ENCODE measurements at regions not wholly inside any gene's neighbourhood (a gene's known extent, or its start where the extent isn't known, plus 50 kb on each side); places are given as distances from the start of the nearest gene placed in this dataset.
"Not testable (repeated sequence)": the region's sequence is repeated elsewhere in the genome, so short reads cannot be mapped to it uniquely, and the experiment has no call there.

DNA sequence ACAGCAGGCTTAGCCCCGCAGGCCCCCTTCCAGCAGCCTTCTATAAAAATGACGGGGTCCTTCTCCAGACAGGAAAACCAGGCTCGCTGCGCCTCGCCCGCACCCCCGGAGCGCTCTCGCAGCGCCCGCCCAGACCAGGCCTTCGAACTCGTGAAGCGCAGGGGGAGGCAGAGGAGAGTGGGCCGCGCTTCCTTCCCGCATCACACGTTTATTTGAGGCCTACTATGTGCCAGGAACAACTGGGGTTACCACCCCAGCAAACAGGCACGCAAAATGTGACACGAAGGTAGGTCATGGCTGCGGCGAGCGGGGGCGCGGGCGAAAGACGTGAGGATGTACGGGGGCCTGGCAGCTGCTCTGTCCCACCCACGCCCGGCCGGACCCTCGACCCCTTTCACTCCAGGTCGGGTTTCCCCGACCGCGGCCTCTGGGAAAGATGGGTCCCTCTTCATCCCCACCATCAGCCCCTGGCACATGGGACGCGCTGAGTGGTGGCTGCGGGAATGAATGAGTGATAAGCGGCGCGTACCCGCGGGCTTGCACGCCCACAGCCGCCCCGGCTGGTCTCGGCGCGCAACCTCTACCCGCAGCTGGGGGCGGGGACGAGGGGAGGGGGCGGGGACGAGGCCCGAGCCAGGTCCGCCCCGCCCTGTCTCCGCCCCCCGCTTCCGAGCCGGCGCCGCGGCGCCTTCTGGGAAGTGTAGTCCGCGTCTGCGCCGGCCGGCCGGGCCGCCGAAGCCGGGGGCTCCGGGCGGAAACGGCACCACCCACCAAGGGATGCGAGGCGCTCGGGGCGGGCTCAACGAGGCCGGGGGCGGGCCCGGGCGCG lies 59.1 kb downstream of the ZNF467 start:
- DNase-seq, result peak; percentile 90

DNA sequence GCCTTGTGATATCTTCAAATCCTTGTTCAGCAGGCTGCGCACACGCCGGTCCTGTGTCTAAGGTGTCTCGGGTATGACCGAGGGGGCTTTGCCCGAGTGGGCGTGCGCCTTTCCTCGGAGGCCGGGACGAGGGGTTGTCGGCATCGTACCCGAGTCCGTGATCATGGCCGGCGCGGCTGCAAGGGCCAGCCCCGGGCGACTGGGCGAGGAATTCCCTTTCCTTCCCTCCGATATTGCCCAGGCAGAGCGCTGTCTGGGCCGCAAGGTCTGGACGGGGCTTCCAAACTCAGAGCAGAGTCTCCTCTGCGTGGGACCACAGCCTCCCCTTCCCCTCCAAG lies 59.7 kb downstream of the ZNF467 start:
- no peak for DNase-seq

DNA sequence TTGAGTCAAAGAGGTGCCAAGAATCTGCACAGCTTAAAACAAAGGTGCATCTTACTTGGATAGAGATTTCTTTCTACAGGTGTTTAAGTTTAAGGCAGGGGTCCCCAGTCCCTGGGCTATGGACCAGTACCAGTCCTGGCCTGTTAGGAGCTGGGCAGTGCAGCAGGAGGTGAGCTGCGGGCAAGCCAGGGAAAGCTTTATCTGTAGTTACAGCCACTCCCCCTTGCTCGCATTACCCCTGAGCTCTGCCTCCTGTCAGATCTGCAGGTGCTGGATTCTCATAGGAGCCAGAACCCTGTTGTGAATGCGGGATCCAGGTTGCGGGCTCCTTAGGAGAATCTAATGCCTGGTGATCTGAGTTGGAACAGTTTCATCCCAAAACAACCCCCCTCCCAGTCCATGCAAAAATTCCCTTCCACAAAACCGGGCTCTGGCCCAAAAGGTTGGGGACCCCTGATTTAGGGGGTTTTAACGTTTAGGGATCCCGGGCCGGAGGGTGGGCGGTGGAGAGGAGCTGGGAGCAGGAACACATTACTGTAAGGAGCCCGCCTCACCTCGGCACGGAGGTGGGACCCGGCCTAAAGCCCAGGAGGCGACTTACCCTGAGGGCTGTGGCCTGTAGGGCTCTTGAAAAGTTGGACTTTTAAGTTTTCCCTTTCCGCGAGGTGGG lies 60.2 kb downstream of the ZNF467 start:
- no peak for DNase-seq

DNA sequence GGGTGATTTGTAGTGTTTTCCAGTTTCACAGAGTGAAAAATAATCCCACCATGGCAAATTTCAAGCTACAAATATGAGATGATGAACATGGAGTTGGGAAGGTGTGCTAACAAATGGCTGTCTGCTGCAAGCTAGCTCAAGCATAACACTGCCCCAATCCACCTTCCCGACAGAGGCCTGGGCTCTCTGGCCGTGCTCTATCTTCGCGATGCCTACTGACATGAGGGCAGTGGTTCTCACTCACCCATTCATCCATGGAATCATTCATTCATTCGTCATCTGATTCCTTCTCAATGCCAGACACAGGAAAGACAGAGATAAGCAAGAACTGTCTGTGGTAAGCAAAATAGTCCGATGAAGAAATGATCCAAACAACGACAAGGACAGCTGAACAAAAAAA lies 65.4 kb downstream of the ZNF467 start:
- no peak for DNase-seq

DNA sequence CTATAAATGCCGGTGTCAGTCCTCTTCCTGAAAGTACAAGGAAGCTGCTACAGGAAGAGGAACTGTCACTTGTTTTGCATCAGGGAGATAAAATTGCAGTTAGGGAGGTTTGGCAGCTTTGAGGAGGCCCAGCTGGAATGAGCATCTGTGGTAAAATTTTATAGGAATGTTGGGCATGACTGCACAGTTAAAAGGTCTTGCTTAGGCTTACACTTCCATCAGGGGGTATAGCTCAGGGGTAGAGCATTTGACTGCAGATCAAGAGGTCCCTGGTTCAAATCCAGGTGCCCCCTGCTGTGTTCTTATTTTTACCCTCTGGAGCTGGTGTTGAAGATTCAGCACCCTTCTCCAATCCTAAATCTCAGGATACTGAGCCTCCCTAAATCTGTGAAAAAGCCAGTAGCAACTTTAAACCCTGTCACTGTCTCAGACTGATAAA lies 65.9 kb downstream of the ZNF467 start:
- no peak for DNase-seq

DNA sequence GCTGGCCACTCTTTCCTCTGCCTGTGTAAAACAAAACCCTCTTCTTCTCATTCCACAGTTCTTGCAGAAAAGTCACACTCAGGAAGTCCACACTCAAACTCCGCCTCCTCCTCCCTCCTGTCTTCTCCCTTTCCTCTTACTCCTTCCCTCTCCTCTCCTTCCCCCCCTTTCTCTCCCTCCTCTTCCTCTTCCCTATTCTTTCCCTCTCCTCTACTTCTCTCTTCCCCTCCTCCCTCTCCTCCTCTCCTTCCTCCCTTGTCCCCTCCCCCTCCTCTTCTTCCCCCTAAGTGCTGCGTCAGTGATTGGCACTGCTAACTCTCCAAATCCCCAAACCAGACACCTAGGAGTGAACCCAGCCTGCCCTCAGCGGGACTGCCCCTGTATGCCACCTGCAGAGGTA lies 67.0 kb downstream of the ZNF467 start:
- no peak for DNase-seq

DNA sequence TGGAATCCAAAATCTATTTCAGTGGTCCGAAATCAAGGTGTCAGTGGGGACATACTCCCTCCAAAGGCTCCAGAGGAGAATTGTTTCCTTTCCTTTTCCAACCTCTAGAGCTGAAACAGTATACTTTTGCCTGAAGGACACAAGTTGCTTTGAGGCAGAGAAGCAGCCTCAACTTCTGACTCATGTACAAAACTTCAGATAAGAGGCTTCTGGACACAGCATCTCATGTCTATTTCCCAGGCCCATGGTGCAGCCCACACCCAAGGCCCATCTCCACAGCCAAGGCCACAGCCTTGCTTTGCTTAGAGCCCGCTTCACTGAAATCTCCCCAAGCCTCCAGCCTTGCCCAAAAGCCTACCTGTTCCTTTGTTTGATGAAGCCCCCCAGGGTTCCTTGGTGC lies 68.9 kb downstream of the ZNF467 start:
- DNase-seq, result no peak

DNA sequence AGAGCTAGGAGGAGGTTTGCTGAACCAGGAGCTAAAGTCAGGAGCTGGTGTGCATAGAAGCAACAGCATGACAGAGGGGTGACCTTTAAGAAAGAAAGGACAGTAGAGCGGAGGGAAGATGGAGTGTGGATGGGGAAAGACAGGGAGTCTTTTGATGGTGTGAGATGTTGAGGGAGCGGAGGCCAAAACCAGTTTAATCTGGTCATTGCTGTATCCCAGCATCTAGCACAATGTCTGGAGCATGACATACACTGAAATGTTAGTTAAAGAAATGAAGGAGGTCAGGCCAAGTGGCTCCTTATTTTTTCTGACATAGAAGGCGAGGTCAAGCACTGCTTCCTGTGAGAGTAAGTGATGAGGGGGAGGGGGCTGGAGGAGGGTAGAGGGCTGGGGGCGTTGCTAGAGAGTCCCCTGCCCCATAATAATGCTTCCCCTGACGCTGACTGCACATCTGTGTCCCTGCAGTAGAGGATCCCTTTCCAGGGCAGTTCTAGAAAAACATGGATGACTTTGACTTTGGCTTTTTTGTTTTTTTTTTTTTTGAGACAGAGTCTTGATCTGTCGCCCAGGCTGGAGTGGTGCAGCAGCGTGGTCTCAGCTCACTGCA lies 70.2 kb downstream of the ZNF467 start:
- DNase-seq, result no peak

DNA sequence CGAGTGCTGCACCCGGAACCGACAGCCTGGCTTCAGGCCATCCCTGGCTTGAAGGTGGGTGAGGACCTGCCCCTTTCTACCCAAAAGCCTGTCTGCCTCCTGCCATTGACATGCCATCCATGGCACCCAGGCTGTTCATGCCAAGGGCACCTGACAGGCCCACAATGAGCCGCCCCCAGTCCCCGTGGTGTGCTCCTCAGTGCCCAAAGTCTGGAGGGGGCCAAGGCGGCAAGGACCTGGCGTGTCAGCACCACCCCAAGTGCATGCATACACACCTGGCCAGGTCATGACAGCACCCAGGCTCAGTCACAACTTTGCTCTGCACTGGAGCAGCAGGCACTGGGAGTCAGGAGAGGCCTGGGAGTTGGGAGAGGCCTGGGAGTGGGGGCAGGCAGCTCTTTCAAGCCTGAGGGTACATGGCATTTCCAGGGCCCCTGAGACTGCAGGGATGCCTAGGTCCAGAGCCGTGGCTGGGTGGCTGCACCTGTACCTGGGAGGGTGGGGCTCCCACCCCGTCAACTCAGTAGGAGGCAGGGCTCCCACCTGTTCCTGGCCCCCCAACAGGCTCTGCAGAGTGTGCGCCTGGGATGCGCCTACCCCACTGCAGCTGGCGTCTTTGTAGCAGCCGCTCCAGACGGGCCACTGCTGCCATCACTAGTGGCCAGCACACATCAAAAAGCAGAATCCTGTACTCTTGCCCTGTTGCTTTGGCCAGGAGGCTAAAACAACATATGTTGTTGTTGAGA lies 71.7 kb downstream of the ZNF467 start:
- no peak for DNase-seq

DNA sequence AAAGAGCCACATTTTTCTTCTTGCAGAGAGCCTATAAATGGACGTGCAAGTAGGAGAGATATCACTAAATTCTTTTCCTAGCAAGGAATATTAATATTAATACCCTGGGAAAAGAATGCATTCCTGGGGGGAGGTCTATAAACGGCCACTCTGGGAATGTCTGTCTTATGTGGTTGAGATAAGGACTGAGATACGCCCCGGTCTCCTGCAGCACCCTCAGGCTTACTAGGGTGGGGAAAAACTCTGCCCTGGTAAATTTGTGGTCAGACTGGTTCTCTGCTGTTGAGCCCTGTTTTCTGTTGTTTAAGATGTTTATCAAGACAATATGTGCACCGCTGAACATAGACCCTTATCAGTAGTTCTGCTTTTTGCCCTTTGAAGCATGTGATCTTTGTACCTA lies 75.6 kb downstream of the ZNF467 start:
- not testable (repeated sequence) for DNase-seq

DNA sequence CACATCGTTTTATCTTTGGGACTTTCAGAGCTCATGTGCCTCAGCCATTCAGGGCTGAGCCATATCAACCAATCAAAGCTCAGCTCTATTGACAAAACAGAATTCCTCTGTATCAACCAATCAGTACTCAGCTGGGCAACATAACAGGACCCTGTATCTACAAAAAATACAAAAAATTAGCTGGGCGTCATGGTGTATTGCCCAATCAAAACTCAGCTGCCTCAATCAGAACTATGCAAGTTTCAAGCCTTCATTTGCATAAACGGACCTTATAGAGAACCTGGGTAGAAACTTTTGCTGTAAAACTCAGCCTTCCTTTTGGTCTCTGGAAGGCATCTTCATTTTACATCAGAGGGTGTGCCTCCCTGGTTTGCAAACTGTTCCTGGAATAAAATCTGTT lies 77.1 kb downstream of the ZNF467 start:
- DNase-seq, result no peak

DNA sequence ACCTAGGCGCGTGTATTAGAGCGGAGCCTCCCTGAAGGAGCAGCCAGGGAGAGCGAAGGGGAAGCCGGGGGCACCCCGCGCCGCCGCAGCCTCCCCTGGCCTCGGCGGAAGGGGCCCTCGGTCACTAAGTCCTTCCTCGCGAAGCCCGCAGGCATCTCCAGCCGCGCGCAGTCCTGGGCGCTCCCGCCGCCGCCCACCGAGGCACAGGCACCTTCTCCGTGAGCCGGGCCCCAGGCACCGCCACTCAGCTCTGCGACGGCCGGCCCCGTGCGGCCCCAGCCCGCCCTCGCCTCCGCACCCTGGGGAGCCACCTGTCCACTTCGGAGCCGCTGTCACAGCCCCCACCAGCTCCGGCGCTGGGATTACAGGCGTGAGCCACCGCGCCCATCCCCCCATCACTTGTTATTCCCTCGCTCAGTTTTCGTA lies 80.8 kb downstream of the ZNF467 start:
- no peak for DNase-seq

DNA sequence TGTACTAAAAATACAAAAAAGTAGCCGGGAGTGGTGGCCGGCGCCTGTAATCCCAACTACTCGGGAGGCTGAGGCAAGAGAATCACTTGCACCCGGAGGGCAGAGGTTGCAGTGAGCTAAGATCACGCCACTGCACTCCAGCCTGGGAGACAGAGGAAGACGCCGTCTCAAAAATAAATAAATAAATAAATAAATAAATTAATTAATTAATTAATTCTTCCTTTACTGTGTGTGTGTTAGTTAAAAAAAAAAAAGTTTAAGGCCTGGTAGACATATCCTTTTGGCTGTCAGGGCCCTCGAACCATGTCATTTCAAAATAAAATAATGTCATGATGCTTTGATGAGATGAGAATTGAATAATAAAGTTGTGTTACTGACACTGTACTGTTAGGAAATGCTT lies 81.3 kb downstream of the ZNF467 start:
- DNase-seq, result no peak

DNA sequence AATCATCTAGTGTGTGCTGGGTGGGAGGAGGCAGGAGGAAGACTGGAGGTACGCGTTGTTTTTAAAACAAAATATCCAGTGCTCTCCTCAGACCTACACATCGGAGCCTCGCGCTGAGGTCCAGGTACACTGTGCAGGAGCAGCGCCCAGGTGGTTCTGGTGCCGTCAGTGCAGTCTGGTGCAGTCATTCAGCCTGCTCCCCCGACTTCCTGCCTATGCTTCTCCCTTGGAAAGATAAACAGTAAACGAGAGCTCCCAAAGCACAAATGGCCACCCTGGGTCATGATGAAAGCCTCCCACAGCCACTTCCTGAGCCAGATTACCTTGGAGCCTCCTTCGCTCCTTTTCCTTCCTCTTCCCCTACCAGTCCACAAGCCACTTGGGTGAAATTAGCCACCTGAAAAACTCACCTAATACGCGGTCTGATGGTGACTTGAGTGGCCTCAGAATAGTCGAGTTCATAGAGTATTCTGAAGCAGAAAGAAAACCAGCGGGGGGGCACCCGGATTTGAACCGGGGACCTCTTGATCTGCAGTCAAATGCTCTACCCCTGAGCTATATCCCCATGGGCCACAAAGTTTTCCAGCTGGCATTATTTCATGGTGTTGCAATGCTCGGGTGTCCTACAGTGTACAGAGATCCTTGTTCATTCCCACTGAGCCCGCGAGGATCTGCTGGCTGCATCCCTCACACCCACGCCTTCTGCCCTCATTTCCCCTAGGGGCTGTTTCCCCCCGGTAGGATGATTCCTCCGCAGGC lies 82.5 kb downstream of the ZNF467 start:
- DNase-seq, result peak; percentile 81

DNA sequence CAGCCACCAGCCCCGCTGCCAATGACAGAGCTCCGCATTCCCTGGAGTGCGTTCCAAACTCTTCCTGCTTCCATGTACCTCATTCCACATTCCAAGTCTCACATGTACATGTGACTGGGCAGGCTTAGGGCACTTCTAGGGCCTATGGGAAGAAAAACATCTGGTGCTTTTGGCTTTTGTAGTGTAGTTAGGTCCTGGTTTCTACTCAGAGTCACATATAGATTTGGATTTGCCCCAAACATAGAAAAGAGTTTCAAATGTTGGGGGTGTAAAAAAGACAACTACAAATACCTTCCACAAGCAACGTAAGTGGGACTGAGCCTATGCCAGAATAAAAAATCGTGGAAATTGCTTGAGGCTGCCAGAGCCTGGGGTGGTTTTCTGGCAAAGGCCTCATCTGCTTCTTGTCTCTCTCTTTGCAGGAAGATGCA lies 84.1 kb downstream of the ZNF467 start:
- no peak for DNase-seq

DNA sequence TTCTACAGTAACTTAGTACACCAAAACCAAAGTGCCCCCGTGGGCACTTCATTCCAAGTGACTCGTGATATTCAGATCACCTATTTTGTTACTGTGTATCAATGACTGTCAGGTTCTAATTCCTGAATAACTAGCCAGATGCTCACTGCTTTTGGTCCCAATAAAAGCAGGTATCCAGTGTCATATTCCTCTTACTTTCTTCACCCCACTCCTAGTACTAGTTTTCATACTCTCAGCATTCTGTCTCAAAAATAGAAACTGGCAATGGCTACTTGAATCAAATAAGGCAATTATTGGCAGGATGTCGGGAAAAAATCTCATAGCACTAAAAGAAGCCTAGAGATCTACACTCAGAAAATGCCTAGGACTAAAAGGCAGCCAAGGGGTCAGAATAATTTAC lies 84.6 kb downstream of the ZNF467 start:
- no peak for DNase-seq

DNA sequence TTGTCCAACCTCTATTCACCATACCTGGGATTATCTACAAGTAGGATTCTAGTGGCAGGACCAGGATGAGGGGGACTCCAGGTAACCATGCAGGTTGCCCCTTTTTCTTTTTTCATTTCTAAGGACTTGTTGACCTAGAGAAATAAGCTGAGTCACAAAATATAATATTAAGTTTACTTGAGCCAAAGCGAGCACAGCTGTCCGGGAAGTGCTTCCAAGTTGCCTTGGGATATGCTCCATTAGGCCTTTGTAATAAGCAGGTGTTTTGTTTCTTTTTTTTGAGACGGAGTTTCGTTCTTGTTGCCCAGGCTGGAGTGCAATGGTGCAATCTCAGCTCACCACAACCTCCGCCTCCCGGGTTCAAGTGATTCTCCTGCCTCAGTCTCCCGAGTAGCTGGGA lies 85.6 kb downstream of the ZNF467 start:
- DNase-seq, result not testable (repeated sequence)

DNA sequence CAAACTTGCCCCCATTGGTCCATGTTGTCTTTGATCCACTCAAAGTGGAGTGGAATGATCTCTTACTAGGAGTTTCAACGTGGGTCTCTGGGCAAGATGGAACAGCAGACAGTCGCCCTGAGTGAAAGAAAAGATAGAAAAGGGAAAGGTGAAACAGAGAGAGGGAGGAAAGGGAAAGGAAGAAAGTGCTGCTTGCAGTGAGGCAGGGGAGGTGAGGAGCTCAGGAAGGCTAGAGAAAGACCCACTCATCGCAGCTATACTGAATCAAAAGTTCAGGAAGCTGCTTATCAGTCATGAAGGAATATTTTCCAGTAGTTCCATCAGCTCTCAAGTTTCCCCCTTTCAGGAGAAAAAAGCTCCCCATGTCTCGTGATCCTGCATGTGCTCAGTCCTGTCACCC lies 86.9 kb downstream of the ZNF467 start:
- DNase-seq, result no peak

DNA sequence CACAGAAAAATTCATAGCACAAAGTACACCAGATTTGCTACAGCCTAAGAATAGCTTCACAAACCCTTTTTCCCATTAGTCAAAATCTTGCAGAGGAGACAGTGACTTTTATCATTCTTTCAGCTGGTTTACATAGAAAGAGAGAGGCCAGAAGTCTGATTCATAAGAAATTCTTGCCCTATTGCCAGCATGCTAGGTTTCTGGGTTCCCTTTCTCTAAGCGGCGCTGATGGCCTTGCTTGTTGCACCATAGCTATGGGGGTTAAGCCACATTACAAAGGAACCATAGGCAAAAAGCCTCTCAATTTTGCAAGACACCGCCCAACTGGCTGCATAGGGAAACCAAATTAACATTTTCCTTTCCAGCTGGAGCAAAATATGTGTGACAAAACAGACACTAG lies 87.4 kb downstream of the ZNF467 start:
- no peak for DNase-seq

DNA sequence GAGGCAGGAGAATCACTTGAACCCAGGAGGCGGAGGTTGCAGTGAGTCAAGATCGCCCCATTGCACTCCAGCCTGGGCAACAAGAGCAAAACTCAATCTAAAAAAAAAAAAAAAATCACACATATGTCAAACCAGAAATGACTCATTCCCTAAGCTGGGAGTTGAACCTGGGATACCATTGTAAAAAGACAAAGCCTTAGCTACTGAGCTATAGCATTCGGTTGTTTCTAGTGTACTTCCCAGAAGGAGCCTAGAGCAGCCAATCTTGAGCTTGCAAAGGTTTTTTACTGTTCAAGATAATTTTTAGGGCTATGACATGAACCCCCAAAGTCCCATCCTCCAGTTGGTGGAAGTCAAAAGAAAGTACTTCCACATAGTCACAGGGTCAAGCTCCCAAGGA lies 87.9 kb downstream of the ZNF467 start:
- no peak for DNase-seq

DNA sequence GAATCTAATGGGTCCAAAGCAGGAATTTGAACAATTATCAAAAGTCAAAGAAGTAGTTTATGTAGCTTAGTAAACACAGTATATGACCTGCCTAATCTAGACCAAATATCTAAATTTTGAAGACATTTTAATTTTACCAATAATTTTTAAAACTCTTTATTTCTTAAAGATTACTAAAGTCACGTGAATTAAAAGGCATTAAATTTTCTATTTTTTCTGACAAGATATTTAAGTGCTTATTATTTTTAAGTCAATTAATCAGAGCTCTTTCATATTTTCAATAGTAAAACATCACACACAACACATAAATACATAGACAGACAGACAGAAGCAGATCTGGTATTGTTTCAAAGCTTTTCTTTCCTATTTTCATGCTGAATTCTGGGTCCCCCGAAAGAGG lies 89.5 kb downstream of the ZNF467 start:
- DNase-seq, result no peak

DNA sequence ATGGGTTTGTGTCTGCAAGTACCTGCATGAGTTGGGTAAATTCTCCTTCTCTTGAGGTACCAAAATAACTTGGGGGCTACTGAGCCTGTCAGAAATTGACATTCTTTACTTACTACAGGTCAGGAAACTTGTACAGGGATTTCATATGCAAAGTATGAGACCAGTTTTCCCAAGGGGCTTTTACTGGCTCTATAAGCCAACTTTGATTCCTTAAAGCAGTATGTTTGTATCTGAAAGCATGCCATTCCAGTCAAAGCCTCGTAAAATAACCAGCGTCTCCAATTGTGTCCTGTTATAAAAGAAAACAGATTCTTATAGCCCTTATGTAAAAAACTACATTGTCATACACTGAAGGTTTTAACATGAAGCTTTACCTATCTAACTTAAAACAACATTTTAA lies 90.2 kb downstream of the ZNF467 start:
- no peak for DNase-seq

DNA sequence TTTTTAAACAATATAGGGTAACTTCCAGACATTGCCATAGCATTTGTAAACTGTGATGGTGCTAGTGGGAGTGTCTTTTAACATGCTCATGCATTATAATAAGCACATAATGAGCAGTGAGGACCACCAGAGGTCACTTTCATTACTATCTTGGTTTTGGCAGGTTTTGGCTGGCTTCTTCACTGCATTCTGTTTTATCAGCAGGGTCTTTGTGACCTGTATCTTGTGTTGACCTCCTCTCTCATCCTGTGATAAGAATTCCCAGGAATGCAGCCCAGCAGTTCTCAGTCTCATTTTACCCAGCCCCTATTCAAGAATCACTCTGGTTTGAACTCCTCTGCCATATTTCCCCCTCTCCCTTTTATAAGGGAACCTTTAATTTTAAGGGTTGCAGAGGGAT lies 91.3 kb downstream of the ZNF467 start:
- DNase-seq, result no peak

All from NCI-H146 (cell line).